Bronchial epithelial cell (primary cell): ENCODE measurements at regions not wholly inside any gene's neighbourhood (a gene's known extent, or its start where the extent isn't known, plus 50 kb on each side); places are given as distances from the start of the nearest gene placed in this dataset.

Source experiments
- DNase-seq: peaks from one replicate; pipeline ENCODE4 v3.0.0-alpha.2; 2010; ENCODE audit warnings: low read depth
- FAIRE-seq: peaks from 2 replicates; lab custom pipeline; 2011; peaks lifted over from hg19 to GRCh38; lab: Jason Lieb, UNC
- H3K27me3 ChIP-seq: 2 replicates; pipeline ENCODE4 v1.5.1; 2011; ENCODE audit warnings: low read length; ENCODE audit not compliant: control insufficient read depth, insufficient read depth
- H3K36me3 ChIP-seq: 2 replicates; pipeline ENCODE4 v1.5.1; 2011; ENCODE audit warnings: low read length; ENCODE audit not compliant: control insufficient read depth, insufficient read depth
- H3K4me3 ChIP-seq: 2 replicates; pipeline ENCODE4 v1.5.1; 2011; ENCODE audit warnings: mild to moderate bottlenecking, low read depth, low read length, control low read depth
- TF ChIP-seq, protein P1 (sequence below): IDR thresholded peaks from 2 replicates; pipeline ENCODE4 v1.5.1; 2011; ENCODE audit warnings: mild to moderate bottlenecking, moderate library complexity, low read length, control low read depth, inconsistent platforms; ENCODE audit not compliant: insufficient read depth, severe bottlenecking

- DNase-seq (no peak), FAIRE-seq (no peak)
- Histone ChIP-seq H3K27me3 (no peaks in the 10 kb centered on the region), H3K4me3 (no peak overlapping the region), H3K36me3 (no peaks in the 10 kb centered on the region)
- TF ChIP-seq, protein P1, sequence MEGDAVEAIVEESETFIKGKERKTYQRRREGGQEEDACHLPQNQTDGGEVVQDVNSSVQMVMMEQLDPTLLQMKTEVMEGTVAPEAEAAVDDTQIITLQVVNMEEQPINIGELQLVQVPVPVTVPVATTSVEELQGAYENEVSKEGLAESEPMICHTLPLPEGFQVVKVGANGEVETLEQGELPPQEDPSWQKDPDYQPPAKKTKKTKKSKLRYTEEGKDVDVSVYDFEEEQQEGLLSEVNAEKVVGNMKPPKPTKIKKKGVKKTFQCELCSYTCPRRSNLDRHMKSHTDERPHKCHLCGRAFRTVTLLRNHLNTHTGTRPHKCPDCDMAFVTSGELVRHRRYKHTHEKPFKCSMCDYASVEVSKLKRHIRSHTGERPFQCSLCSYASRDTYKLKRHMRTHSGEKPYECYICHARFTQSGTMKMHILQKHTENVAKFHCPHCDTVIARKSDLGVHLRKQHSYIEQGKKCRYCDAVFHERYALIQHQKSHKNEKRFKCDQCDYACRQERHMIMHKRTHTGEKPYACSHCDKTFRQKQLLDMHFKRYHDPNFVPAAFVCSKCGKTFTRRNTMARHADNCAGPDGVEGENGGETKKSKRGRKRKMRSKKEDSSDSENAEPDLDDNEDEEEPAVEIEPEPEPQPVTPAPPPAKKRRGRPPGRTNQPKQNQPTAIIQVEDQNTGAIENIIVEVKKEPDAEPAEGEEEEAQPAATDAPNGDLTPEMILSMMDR: no peak
Observed at GRCh38 chr10:111506266-111507034, 429.6 kb downstream of the ADRA2A start.

DNA sequence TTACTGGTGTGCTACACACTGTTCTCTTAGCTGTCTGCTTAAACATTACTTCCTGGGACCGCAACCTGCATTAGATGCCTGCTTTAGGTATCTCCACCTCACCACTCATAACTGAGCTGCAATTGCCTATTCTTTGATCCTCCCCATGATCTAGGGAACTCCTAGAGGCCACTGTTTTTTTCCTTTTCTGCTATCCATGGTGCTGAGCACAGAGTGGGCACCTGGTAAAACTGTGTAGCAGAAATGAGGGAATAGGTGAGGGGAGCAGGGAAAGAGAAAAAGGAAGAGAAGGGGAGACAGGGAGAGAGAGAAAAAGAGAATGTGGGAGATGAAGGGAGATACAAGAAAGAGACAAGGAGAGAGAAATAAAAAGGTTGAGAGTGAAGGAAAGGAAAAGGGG lies 434.9 kb downstream of the ADRA2A start:
- Histone ChIP-seq H3K27me3 (no peaks in the 10 kb centered on the region), H3K4me3 (no peak overlapping the region), H3K36me3 (no peaks in the 10 kb centered on the region)
- FAIRE-seq (no peak), DNase-seq (no peak)
- TF ChIP-seq, protein P1: no peak

DNA sequence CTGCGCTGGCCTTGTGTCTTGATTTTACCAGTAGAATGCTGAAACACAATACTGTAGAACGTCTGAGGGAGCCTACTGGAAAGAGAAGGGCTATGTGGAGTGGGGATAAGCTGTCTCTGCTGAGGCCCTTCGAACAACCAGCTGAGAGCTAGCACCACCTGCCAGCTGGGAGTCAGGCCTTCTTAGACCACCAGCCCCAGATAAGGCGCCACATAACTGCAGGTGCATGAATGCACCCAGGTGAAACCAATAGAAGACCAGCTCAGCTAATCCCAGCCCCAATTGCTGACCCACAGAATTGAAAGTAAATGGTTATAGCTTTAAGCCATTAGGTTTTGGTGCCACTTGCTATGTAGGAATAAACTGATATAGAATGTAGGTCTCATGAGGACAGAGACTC lies 438.4 kb downstream of the ADRA2A start:
- H3K4me3 ChIP-seq: no peak overlapping the region
- TF ChIP-seq, protein P1: no peak
- no peaks in the 10 kb centered on the region for H3K27me3 ChIP-seq
- H3K36me3 ChIP-seq: no peaks in the 10 kb centered on the region
- DNase-seq (no peak), FAIRE-seq (no peak)

DNA sequence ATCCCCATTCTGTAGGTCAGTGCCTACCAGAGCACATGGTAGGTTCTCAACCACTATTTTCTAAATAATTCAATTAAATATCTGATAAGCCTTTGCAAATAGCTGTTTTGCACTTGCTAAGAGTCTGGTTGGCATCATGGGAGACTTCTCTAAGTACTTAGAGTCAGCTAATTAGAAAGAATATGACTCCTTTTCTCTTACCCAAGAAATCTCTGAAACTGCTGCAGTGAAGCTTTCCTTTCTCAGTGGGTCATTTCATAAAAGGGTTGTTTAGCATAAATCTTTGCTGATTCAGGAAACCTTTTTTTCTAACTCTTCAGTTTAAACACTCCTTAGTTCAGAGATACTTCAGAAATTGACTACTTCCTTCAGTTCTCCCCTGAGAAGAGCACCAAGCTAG lies 438.9 kb downstream of the ADRA2A start:
- no peaks in the 10 kb centered on the region for H3K36me3 ChIP-seq
- FAIRE-seq (no peak), DNase-seq (no peak)
- no peak overlapping the region for H3K4me3 ChIP-seq
- no peaks in the 10 kb centered on the region for H3K27me3 ChIP-seq
- TF ChIP-seq, protein P1: no peak

- Histone ChIP-seq H3K4me3 (no peak overlapping the region), H3K36me3 (no peaks in the 10 kb centered on the region), H3K27me3 (no peaks in the 10 kb centered on the region)
- TF ChIP-seq, protein P1: no peak
- no peak for DNase-seq
- no peak for FAIRE-seq
Observed at GRCh38 chr10:111516144-111516543, 439.3 kb downstream of the ADRA2A start.

DNA sequence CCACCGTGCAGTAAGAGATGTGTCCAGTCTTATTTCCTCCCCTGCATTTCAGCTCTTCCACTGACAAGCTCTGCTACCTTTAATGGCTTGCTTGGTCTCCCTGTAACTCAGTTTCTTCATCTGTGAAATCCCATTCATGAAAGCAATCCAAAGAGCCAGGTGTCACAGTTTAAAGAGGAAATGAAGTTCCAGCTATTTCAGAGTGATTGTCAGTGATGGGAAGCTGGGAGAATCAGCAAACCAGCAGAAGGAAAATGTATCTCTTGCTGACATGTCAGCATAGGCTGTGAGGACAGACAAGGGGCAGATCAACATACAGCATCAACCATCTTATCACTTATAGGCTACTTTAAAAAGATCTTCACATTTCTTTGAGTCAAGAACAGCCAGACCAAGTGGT lies 445.3 kb downstream of the ADRA2A start:
- Histone ChIP-seq H3K27me3 (no peaks in the 10 kb centered on the region), H3K36me3 (no peaks in the 10 kb centered on the region), H3K4me3 (no peak overlapping the region)
- DNase-seq (no peak), FAIRE-seq (no peak)
- TF ChIP-seq, protein P1: no peak
